Hindlimb muscle (tissue), 1 donor: ENCODE measurements at regions not wholly inside any gene's neighbourhood (a gene's known extent, or its start where the extent isn't known, plus 50 kb on each side); places are given as distances from the start of the nearest gene placed in this dataset.
"Not testable (repeated sequence)": the region's sequence is repeated elsewhere in the genome, so short reads cannot be mapped to it uniquely, and the experiment has no call there.

Source experiments
- DNase-seq: peaks from one replicate; pipeline ENCODE4 v3.0.0-alpha.2; 2013

- DNase-seq = no peak
Measured at GRCh38 chr4:30461218-30461617, 259.0 kb upstream of the PCDH7 start.

DNA sequence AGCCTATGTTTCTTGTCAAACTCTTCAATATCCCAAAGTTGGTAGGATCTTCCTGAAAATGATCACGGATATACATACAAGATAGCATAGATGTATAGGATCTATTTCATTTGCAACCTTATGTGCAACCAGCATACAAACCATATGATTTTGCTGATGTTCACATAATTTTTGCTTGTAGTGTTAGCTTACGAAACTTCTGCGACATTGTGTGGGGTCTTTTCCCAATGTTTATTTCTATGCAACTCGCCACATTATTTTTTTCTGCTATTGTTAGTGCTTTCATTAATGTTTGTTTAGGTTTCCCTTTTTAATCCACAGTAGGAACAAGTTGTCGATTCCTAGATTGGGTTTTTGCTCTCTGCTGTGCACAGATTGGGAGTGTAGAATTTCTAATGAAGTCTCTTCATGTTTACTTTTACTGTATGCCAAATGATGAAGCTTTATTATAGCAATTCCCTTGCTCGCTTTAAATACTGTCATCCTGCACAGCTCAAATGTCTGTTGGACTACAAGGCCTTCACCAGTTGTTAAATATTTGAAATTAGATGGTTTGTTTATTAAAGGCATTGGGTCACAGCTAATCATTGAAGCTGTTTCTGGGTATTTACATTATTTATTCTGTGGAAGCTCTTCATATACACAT, 257.6 kb upstream of the PCDH7 start:
- DNase-seq = no peak

GRCh38 chr4:30471861-30472260, 248.3 kb upstream of the PCDH7 start:
- DNase-seq = no peak

GRCh38 chr4:30473225-30473624, 246.9 kb upstream of the PCDH7 start:
- no peak for DNase-seq

GRCh38 chr4:30495251-30495650, 224.9 kb upstream of the PCDH7 start:
- no peak for DNase-seq

GRCh38 chr4:30495651-30496310, 224.4 kb upstream of the PCDH7 start:
- DNase-seq = peak; percentile 5

DNA sequence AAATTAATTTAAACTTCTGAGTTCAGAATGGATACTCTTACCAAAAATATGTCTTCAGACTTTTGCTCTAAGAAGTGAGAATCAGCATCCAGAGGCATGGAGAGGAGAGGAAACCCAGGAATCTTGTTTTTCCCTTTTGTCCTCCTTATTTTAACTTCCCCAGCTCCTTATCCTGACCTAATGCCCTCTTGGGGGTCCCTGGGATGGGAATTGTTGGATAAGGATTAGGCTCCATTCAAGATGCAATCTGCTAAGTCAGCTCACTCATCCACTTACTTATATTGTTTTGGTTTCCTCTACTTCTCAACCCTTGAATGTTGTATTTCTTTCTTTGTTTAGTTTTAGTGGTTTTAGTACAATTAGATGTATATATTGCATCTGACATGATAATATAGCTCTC, 208.4 kb upstream of the PCDH7 start:
- DNase-seq = no peak

- DNase-seq = no peak
Measured at GRCh38 chr4:30518211-30518610, 202.0 kb upstream of the PCDH7 start.

DNA sequence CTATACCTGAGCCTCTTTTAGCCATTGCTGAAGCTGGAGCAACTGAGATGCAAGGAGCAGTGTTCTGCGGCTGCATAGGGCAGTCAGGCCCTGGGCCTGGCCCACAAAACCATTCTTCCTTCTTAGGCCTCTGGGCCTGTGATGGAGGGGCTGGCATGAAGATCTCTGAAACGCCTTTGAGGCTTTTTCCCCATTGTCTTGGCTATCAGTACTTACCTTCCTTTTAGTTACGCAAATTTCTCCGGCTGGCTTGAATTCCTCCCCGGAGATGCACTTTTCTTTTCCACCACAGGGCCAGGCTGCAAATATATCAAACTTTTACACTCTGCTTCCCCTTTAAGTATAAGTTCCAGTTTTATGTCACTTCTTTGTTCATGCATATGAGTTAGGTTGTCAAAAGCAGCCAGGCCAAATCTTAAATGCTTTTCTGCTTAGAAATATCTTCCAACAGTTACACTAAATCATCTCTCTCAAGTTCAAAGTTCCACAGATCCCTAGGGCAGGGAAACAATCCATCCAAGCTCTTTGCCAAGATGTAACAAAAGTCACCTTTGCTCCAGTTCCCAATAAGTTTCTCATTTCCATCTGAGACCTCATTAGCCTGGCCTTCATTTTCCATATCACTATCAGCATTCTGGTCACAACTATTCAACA, 194.4 kb upstream of the PCDH7 start:
- peak; percentile 12 for DNase-seq

GRCh38 chr4:30535255-30535654, 184.9 kb upstream of the PCDH7 start:
- no peak for DNase-seq

DNA sequence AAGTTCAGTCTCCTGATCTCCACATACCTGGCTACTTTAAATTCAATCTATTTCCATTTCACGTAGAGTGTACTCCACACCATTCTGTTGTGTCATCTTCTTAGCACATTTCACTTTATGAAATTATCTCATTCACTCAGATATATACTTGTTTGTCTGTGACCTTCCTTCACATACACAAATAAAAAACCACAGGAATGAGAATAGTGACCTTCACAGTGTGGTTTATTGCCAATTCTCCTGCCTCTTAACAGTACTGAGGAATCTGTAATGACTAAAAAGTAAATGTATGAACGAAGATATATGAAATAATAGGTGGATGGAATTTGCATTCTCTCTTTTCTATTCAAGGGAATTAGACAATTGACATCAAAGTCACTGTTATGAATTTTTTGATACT, 183.9 kb upstream of the PCDH7 start:
- DNase-seq = no peak

DNA sequence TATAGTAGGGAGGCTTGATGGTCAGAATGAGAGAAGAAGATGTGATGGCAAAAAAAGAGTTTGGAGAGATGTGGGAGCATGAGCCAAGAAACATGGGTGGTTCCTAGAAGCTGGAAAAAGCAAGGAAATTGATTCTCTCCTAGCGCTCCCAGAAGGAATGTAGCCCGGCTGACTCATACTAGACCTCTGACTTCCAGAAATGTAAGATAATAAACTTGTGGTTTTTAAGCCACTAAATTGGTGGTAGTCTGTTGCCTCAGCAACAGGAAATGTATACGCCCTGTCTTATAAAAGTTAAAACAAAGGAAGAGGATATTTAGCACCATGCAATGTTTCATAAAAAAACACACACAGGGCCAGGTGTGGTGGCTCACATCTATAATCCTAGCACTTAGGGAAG, 182.7 kb upstream of the PCDH7 start:
- peak; percentile 24 for DNase-seq

- DNase-seq = no peak
Measured at GRCh38 chr4:30538794-30539193, 181.4 kb upstream of the PCDH7 start.

DNA sequence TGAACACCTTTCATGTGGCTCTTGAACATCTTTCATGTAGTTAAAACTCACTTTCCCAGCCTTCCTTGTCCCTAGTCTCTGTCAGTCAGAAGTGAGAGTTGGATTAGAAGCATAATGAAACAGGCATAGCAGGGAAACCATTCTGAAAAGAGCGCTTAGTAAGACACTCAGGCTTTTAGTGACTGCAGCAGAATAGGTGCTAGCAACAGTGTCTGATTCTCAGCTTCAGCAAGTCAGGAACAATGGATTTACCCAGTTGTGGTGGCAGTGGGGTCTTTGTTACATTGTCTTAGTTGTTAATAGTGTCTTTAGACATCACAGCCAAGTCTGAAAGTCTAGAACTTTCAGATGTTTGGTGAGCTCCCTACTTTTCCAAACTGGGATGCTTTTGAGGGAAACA, 177.1 kb upstream of the PCDH7 start:
- DNase-seq = no peak

DNA sequence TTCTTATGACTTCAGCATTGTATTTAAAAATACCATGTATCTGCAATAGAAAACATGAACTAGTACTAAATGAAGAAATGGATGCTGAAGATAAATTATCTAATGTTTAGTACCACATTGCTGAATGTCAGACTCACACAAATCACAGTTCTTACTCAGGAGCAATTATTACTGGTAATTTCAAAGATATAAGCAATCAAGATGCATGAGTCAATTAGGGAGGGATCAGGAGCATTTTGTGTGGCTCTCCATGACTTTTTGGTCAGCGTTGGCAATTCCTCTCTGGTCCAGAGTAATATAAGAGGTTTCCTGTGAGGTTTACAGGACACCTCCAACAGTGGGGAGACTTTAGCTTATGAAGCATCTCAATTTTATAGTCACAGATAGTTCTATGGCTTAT, 167.0 kb upstream of the PCDH7 start:
- no peak for DNase-seq

GRCh38 chr4:30553706-30554105, 166.5 kb upstream of the PCDH7 start:
- DNase-seq = no peak

GRCh38 chr4:30555775-30556174, 164.4 kb upstream of the PCDH7 start:
- DNase-seq = no peak

GRCh38 chr4:30559481-30559880, 160.7 kb upstream of the PCDH7 start:
- DNase-seq = no peak

DNA sequence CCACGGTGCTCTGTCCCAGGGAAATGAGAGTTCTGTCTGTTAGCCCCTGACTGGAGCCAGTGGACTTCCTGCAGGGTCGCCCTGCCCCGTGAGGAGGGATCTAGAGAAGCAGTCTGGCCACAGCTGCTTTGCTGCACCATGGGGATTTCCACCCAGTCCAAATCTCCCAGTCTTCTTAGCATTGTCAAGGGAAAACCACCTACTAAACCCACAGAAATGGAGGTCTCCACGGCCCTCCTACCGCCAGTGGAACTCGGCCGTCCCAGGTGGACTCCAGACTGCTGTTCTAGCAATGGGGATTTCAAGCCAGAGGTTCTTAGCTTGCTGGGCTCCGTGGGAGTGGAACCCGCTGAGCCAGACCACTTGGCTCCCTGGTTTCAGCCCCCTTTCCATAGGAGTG, 133.3 kb upstream of the PCDH7 start:
- DNase-seq = no peak

- DNase-seq = not testable (repeated sequence)
Measured at GRCh38 chr4:30589669-30590068, 130.5 kb upstream of the PCDH7 start.

GRCh38 chr4:30600246-30601017, 119.7 kb upstream of the PCDH7 start:
- no peak for DNase-seq

- no peak for DNase-seq
Measured at GRCh38 chr4:30601070-30601865, 118.9 kb upstream of the PCDH7 start.
